SK-N-SH (cell line): ENCODE measurements at regions not wholly inside any gene's neighbourhood (a gene's known extent, or its start where the extent isn't known, plus 50 kb on each side); places are given as distances from the start of the nearest gene placed in this dataset.

Source experiments
- CHD2 ChIP-seq: fragments of 150-350 bp; IDR thresholded peaks from 2 replicates; pipeline ENCODE4 v1.6.1; 2018; ENCODE audit warnings: low read length; ENCODE audit not compliant: partially characterized antibody
- EP300 ChIP-seq, 2 experiments: IDR thresholded peaks; 2 replicates each; pipeline versions ENCODE4 v1.4.0 to v1.6.1; 2012; ENCODE audit warnings: borderline replicate concordance in 1 of 2, low read depth in 1 of 2, low read length in 1 of 2
- GATA2 ChIP-seq: sonication (generic); formaldehyde crosslinking; IDR thresholded peaks from 2 replicates; pipeline ENCODE4 v1.5.0; 2020; ENCODE audit warnings: mild to moderate bottlenecking, missing genetic modification reagents
- JUND ChIP-seq: IDR thresholded peaks from 2 replicates; pipeline ENCODE4 v1.4.0; 2012
- NFIC ChIP-seq: IDR thresholded peaks from 2 replicates; pipeline ENCODE4 v1.4.0; 2012; ENCODE audit warnings: borderline replicate concordance
- POLR2AphosphoS5 ChIP-seq: IDR thresholded peaks from 2 replicates; pipeline ENCODE4 v1.6.1; 2012; ENCODE audit warnings: low read depth, low read length
- REST ChIP-seq: IDR thresholded peaks from 2 replicates; pipeline ENCODE4 v1.6.1; 2012; ENCODE audit warnings: mild to moderate bottlenecking, low read depth, low read length, moderate library complexity
- RFX5 ChIP-seq: IDR thresholded peaks from 2 replicates; pipeline ENCODE4 v1.6.1; 2012; ENCODE audit warnings: mild to moderate bottlenecking, improper control_type of control experiment, low read length
- SIN3A ChIP-seq: IDR thresholded peaks from 2 replicates; pipeline ENCODE4 v1.6.1; 2012; ENCODE audit warnings: low read depth, mild to moderate bottlenecking, low read length, moderate library complexity, borderline replicate concordance
- SMC3 ChIP-seq: IDR thresholded peaks from 2 replicates; pipeline ENCODE4 v1.6.1; 2012; ENCODE audit warnings: low read depth, low read length, improper control_type of control experiment
- USF1 ChIP-seq: IDR thresholded peaks from 2 replicates; pipeline ENCODE4 v1.4.0; 2012; ENCODE audit warnings: low read depth, borderline replicate concordance
- TF ChIP-seq, protein P1 (sequence below): fragments of 200-600 bp; sonication (generic); IDR thresholded peaks from 2 replicates; pipeline ENCODE4 v1.6.1; 2017; ENCODE audit warnings: antibody characterized with exemption, mild to moderate bottlenecking, moderate library complexity
- TF ChIP-seq, protein P2 (sequence below): fragments of 150-350 bp; IDR thresholded peaks from 2 replicates; pipeline ENCODE4 v1.6.1; 2016; ENCODE audit warnings: mild to moderate bottlenecking, low read depth, low read length
- TF ChIP-seq, protein P3 (sequence below): fragments of 150-350 bp; IDR thresholded peaks from 2 replicates; pipeline ENCODE4 v1.6.1; 2017; ENCODE audit warnings: antibody characterized with exemption, low read length, low read depth, borderline replicate concordance

DNA sequence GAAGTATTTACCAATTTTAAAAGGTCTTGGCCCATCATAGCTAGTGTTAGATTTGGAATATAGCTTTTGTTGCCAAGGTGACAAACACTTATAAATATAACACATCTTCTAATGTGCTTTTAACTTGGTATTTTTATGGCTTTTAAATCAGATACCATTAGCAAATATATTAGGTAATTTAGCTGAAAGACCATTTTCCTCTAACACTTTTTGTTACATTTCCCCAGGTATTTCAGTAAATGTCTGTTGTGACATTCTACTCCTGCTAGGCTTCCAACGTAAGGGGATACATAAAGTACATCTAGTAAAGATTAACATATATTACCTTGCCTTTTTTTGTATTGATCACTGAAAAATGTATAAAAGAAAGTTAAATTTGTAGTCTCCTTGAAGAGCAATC lies 75.0 kb upstream of the SEM1 start:
- TF ChIP-seq, protein P1, sequence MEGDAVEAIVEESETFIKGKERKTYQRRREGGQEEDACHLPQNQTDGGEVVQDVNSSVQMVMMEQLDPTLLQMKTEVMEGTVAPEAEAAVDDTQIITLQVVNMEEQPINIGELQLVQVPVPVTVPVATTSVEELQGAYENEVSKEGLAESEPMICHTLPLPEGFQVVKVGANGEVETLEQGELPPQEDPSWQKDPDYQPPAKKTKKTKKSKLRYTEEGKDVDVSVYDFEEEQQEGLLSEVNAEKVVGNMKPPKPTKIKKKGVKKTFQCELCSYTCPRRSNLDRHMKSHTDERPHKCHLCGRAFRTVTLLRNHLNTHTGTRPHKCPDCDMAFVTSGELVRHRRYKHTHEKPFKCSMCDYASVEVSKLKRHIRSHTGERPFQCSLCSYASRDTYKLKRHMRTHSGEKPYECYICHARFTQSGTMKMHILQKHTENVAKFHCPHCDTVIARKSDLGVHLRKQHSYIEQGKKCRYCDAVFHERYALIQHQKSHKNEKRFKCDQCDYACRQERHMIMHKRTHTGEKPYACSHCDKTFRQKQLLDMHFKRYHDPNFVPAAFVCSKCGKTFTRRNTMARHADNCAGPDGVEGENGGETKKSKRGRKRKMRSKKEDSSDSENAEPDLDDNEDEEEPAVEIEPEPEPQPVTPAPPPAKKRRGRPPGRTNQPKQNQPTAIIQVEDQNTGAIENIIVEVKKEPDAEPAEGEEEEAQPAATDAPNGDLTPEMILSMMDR: no peak
- TF ChIP-seq POLR2AphosphoS5 (no peak), CHD2 (no peak), RFX5 (no peak), SIN3A (no peak), SMC3 (no peak), REST (no peak), EP300 (IDR thresholded peaks at IDR 0.05; ENCODE audit: borderline replicate concordance in 1 of 2, low read depth in 1 of 2, low read length in 1 of 2) (no peak), USF1 (no peak), GATA2 (CRISPR knock-in tag) (no peak), NFIC (no peak), JUND (no peak)
- TF ChIP-seq, protein P2, sequence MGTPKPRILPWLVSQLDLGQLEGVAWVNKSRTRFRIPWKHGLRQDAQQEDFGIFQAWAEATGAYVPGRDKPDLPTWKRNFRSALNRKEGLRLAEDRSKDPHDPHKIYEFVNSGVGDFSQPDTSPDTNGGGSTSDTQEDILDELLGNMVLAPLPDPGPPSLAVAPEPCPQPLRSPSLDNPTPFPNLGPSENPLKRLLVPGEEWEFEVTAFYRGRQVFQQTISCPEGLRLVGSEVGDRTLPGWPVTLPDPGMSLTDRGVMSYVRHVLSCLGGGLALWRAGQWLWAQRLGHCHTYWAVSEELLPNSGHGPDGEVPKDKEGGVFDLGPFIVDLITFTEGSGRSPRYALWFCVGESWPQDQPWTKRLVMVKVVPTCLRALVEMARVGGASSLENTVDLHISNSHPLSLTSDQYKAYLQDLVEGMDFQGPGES: no peak
- TF ChIP-seq, protein P3, sequence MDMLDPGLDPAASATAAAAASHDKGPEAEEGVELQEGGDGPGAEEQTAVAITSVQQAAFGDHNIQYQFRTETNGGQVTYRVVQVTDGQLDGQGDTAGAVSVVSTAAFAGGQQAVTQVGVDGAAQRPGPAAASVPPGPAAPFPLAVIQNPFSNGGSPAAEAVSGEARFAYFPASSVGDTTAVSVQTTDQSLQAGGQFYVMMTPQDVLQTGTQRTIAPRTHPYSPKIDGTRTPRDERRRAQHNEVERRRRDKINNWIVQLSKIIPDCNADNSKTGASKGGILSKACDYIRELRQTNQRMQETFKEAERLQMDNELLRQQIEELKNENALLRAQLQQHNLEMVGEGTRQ: no peak
